ENCODE measurements at regions not wholly inside any gene's neighbourhood (a gene's known extent, or its start where the extent isn't known, plus 50 kb on each side); places are given as distances from the start of the nearest gene placed in this dataset.

DNA sequence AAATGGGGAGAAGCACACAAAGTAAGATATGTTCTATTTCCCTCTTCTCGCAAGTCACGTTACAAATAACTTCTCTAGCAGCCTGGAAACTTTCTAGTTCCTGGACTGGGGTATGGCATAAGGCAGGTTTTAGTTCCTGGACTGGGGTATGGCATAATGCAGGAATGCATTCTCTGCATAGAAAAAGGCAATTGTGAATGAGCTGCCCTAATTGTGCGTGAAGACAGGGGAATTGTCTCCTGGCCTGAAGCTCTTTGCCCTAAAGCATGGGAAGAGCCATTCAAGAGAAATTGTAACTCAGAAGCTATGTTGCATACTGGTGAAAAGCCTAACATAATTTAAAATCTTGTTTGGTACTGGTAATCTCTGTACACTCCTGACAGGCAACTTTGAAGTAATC lies 54.3 kb upstream of the CBLB start:
- DNase-seq = no peak

DNA sequence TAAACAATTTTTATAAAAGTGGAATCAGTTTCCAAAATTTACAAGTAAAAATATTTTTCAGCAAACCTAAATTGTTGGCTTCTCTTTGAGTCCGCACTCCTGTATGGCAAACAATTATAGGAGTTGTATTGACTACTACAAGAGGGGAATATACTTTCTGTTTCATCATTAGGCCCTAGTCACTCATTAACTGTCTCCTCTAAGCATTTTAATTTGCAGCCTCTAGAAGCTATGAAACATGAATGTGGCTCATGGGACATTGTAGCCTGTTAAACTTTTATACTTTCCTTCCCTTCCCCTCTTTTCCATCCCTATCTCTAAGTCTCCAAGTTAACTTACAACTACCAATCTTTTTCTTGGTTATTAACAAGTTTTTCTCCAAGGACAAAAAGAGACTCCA lies 58.9 kb upstream of the CBLB start:
- no peak for DNase-seq

DNA sequence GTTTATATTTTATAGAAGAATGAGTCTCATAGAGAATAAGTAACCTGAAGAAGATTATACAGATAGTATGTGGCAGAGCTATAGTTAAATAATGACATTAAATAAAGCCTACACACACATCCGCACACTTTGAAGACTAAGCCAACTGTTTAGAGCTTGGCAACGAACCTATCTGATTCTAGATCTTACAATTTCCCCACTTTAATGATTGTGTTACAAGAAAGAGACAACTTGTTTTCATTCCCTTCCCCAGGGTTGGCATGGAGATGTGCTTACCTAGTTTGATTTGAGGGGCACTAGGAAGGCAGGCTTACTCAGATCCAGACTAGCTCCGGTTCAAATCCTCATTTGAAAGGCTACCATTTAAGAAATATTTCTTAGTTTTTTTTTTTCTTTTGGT lies 61.9 kb upstream of the CBLB start:
- no peak for DNase-seq

DNA sequence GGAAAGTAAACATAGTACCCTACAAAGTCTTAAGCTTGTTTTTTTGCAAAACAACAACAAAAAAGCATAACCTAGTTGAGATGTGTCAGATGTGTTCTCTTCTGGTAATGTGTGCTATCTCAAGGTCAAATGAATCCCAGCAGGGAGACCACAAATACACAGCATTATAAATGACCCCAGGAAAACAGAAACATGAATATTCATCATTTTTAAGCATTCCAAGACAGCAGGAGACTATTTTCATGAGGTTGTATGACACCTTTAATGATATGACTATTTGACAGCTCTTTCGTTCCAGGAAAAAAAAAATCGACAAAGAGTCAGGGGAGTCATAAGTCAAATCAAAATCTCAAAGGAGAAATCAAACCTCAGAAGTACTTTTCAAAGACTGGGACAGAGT lies 62.7 kb upstream of the CBLB start:
- DNase-seq = no peak

GRCh38 chr3:105933871-105934270 lies 65.1 kb upstream of the CBLB start:
- DNase-seq = no peak

DNA sequence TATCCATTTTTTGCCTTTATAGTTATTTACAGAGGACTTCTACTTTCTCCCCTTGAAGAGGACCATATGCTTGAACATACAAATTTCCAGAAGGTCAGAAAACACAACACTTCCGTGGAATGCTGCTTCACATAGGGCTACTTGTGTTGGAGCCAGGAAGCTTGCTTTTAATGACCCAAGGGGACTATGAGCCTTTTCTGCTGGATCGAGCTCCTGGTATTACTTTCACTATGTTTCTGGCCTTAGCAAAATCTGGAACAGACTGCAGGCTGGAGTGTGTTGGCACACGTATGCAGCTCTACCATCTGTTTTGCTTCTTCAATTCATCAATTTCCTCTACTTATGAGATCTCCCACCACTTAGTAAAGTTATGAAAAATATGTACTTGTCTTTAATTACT lies 69.3 kb upstream of the CBLB start:
- no peak for DNase-seq

DNA sequence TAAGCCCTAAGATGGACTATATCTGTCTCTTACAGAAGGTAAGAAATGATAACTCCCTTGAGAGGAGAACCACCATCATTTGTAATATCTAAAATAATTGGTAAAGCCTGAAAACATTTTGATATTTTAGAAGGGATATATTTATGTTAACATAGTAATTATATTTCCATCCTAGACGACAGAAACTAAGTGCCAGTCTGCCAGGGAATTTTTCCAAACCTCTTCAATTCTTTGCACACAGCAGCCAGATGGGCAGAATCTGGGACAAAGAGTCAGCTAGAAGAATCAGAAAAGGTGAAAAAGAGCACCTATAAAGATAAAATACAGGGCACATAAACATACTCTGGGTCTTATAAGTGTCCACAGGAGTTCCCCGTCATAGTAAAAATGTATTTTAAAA lies 70.0 kb upstream of the CBLB start:
- DNase-seq = no peak

DNA sequence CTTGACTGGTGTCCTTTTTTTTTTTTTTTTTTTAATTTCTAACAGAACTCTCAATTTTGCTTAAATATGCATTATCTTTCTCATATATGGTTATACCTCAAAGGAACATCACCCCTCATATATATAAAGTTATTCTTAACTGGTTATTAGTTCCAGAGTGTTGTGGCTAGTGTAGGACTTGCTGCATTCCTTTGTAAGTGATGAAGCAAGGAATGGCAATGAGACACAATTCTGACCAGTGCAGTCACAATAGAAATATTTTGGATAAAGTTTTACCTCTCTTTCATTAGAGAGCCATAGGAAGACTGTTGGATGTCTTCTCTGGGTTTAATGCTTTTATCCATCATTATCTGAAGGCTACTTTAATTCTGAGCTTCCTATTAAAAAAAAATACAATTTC lies 75.5 kb upstream of the CBLB start:
- no peak for DNase-seq

- no peak for DNase-seq
Measured at GRCh38 chr3:105944721-105945120, 75.9 kb upstream of the CBLB start.

DNA sequence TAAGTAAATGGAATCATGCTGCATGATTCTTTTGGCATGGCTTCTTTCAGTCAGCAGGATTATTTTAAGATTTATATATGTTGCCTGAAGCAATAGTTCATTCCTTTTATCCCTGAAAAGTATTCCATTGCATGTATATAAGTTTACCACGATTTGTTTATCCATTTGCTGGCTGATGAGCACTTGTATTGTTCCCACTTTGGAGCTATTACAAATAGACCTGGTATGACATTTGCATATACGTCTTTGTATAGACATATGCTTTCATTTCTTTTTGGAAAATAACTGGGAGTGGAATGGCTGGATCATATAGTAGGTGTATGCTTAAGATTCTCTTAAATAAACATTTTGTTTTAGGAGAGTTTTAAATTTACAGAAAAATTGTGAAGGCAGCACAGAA lies 79.3 kb upstream of the CBLB start:
- DNase-seq = no peak

DNA sequence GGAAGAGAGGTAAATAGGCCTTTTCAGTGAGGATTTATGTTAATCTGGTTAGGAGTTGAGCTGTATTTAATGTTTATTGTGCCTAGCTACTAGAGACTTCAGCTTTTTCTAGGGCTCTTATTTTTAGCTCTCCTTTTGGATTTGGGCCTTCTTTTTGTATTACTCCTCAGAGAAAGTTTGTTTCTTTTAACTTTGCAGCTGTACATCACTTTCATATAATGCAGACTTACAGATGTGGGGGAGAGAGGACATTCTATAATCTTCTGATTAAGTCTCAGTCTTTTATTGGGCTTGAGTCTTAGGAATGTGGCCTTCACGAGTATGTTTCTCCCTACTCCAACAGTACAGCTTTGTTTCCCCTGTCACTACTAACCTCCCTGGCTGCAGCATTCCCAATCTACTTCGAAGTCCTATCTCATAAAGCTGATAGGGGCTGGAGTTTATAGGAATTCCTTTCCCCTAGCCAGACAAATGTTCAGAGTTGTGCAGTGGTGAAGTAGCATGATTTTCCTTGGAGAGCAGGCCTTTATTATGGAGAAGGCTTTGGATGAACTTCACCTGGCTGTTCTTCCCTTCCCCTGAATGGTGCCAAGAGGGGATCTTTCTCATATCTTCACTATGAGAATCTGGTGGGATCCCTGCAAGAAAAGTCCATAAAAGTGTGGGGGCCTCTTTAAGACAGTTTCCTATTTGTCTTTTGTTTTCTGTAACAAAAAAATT lies 82.2 kb upstream of the CBLB start:
- DNase-seq = no peak

DNA sequence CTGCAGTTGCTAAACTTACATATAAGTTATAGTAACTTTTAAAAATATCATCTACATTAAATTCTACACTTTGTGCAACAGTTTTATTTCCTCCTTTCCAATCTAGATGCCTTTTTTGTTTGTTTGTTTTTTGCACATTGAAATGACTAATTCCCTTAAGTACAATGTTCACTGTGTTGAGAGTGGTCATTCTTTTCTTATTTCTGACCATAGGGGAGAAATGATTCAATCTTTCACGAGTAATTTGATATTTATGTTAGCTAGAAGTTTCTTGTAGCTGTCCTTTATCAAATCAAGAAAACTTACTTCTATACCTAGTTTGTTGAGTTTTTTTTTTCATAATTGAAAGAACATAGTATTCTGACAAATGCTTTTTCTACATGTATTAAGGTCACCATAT lies 85.0 kb upstream of the CBLB start:
- no peak for DNase-seq

DNA sequence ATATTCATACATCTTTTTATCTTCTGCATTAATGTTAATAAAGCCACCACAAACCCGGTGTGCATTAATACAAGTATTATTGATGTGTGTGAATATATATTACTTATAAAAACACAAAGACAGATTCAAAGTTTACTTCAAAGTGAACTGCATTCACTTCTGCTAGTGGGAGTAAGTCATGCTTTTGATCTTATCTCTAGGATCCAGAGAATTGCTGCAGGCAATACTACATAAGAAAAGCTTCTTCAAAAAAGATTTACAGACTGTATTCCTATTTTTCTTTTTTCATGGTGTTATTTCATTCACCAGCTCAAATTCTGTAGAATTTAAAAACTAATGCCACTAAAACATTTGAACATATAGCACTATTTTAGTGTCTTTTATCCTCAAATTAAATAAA lies 87.5 kb upstream of the CBLB start:
- no peak for DNase-seq

DNA sequence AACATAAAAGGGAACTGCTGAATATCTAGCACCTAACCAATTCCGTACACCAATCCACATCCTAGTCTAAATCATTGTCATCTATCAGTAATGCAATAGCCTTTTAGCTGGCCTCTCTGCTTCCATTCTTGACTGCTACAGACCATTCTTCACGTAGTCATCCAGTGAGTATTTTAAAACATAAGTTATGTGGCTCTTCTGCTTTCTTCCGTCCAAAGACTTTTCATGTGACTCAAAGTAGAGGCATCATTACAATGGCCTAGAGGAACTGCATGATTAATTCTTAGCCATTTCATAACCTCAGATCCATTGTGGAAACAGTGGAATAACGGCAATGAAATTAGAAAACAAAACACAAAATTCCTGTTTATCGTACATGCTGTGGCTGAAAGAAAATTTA lies 88.9 kb upstream of the CBLB start:
- DNase-seq = no peak

DNA sequence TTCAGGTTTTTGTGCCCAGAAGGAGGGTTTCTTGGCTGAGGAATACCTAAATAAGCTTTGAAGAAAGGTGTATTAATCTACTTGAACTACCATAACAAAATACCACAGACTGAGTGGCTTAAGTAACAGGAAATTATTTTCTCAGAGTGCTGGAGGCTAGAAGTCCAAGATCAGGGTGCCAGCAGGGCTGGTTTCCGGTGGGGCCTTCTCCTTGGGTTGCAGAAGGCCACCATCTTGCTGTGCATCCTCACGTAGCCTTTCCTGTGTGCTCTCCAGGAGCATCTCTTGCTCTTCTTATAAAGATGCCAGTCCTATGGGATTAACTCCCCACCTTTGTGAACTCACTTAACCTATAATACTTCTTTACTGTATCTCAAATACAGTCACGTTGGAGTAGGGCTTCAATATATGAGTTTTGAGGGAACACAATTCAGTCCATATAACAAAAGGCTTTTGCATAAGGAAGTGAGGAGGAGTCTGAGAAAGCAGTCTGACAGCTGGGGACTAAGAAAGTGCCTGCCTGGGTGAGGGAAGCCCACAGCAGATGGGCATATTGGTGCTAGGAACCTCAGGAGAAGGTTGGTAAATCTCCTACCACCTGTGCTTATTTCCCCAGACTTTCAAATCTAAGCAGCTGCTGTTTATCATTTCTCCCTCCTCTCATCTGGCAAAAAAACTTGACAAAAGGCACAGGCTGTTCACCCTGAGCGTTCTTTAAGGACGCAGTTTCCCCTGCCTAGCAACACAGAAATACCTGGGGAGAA lies 89.6 kb upstream of the CBLB start:
- no peak for DNase-seq

- DNase-seq = no peak
Measured at GRCh38 chr3:105959851-105960250, 91.0 kb upstream of the CBLB start.

- no peak for DNase-seq
Measured at GRCh38 chr3:105960381-105960780, 91.6 kb upstream of the CBLB start.

GRCh38 chr3:105963161-105963560 lies 94.3 kb upstream of the CBLB start:
- no peak for DNase-seq

DNA sequence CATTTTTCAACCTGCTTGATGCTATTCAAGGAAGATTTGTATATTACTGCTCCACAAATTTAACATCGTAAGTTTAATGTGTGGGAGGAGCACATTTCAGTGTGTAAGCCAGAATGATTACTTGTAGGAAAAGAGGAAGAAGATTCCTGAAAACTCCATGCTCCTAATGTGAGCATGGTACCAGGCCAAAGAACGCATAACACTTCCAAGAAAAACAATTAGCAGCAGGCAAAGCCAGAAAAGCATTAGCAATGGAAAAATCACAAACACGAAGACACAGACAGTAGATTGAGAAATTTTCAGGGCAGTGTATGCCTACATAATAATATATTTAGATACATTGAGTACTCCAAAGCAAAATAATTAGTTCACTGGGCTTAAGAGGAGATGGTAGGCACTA lies 96.6 kb upstream of the CBLB start:
- no peak for DNase-seq

DNA sequence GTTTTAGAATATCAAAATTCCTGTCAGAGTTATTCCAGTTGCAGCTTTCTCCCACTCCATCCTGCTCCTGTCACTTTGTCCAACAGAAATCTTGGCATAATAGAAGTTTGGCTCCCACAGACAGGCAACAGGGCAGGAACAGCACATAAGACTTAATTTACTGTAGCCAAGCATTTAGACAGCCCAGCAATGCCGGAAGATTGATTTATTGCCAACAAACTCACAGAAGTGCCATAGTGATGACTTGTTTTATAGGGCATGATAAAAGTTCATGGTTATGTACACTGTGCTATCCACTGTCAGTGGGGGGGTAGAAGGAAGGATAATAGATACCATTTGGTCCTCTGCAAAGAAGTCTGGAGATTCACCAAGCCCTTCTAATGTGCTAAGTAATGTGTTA lies 98.3 kb upstream of the CBLB start:
- DNase-seq = no peak

GRCh38 chr3:105970283-105970682 lies 101.5 kb upstream of the CBLB start:
- DNase-seq = no peak

GRCh38 chr3:105972069-105972468 lies 103.3 kb upstream of the CBLB start:
- DNase-seq = no peak

DNA sequence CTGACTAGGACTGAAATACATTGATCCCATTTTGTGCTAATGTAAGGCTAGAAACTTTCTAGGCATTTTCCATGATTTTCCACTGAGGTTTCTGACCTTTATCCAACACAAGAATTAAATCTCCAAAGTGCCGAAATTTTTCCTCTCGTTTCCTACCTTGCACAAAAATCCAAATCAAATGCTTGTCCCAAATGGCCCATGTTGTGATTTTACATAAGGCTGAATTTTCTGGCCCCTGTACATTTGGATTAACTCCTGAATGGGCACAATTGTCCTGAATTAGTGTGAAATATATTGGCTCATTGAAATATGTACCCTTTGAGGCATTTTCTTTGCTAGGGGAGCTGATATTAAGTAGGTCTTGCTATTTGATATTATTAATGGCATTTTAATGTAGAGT lies 105.6 kb upstream of the CBLB start:
- no peak for DNase-seq

GRCh38 chr3:105976196-105976595 lies 107.4 kb upstream of the CBLB start:
- no peak for DNase-seq

DNA sequence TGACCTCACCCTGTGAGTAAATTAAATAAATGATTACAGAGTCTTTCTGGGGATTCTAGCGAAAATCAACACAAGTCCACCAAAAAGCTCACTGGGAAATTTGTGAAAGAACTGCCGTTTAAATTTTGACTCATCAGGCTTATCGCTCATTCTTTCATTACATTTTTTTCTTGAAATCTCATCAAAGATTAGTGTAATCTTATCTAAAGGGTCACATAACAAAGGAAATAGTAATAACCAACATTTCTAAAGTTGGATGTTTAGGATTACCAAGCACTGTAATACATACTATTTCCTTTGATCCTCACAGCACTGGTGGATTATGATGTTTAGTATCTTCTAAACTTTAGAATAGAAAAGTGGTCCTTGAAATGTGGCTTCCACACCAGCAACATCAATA lies 111.1 kb upstream of the CBLB start:
- DNase-seq = no peak

All from SW 1271 (cell line).